Mononuclear cell (primary cell): ENCODE measurements at regions not wholly inside any gene's neighbourhood (a gene's known extent, or its start where the extent isn't known, plus 50 kb on each side); places are given as distances from the start of the nearest gene placed in this dataset.

Experiments
- H3K27me3 ChIP-seq: 2 replicates; pipeline ENCODE4 v1.6.0; 2011; ENCODE audit warnings: low read length, control low read depth; ENCODE audit not compliant: insufficient read depth
- H3K4me1 ChIP-seq: 2 replicates; pipeline ENCODE4 v1.5.1; 2011; ENCODE audit warnings: mild to moderate bottlenecking, low read length, control low read depth; ENCODE audit not compliant: insufficient read depth
- H3K4me3 ChIP-seq: 2 replicates; pipeline ENCODE4 v1.5.1; 2011; ENCODE audit warnings: mild to moderate bottlenecking, low read length, moderate library complexity
- H3K9me3 ChIP-seq: 2 replicates; pipeline ENCODE4 v1.5.1; 2011; ENCODE audit warnings: low read depth, mild to moderate bottlenecking, control low read depth, low read length

DNA sequence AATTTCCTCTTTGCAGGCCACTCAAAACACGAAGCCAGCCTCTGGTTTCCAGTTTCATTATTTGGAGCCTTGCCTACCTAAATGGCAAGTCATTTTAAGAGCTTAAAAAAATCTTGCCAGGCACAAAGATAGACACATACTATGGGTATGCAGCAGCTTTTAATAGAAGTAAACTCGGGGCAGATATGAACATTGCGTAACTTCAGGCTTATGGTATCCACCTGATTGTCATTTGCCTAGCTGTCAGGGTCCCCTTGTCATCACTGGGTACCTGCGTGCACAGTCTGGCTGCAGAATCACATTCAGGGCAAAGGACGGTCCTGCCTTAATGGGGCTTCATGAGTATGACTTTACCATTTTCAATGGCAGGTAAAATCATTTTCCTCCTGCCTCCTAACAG lies 466.1 kb upstream of the NRP1 start:
- Histone ChIP-seq H3K4me1 (no peaks in the 10 kb centered on the region), H3K27me3 (no peaks in the 10 kb centered on the region), H3K9me3 (no peaks in the 10 kb centered on the region)

DNA sequence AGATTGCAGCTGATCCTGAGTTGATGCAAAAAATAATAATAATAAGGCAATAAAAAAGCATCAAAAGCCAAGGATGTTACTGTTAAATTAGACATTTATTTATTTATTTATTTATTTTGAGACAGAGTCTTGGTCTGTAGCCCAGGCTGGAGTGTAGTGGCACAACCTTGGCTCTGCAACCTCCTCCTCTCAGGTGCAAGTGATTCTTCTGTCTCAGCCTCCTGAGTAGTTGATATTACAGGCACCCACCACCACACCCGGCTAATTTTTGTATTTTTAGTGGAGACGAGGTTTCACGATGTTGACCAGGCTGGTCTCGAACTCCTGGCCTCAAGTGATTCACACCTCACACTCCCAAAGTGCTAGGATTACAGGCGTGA lies 465.5 kb upstream of the NRP1 start:
- Histone ChIP-seq H3K9me3 (no peaks in the 10 kb centered on the region), H3K4me3 (no peak overlapping the region), H3K27me3 (no peaks in the 10 kb centered on the region), H3K4me1 (no peaks in the 10 kb centered on the region)

More for the DNA sequence above, 466.1 kb upstream of the NRP1 start:
- H3K4me3 ChIP-seq, result no peak overlapping the region

DNA sequence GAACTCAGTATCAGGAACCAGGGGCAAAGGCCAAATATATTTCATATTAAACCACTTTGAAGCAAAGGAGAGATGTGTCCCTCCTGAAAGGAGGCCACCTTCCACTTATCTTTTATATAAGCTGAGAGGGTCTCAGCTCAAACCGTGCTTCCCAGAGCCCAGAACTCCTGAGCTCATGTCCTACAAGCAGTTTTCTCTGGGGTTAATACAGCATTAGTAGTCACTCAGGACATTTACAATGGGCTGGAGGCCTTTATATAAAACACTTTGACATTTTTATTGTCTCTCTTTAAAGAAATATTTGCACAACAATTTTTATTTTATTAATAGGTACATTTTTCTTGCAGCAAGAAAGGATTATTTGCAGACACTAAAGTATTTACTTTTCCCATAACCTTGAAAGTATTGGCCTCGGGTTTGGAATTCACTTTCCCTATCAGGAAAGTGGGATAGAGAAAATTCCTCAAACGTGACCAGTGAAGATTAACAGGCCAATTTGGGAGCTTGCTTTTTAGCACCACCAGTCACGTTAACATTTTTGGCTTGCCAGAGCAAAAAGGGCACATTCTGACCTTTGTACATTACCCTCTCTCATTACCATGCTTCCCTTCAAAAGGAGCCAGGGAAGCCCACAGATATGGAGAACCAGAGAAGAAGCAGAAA lies 464.9 kb upstream of the NRP1 start:
- Histone ChIP-seq H3K9me3 (no peaks in the 10 kb centered on the region), H3K27me3 (no peaks in the 10 kb centered on the region), H3K4me1 (peaks cover 5% of the 10 kb centered on the region), H3K4me3 (no peak overlapping the region)

DNA sequence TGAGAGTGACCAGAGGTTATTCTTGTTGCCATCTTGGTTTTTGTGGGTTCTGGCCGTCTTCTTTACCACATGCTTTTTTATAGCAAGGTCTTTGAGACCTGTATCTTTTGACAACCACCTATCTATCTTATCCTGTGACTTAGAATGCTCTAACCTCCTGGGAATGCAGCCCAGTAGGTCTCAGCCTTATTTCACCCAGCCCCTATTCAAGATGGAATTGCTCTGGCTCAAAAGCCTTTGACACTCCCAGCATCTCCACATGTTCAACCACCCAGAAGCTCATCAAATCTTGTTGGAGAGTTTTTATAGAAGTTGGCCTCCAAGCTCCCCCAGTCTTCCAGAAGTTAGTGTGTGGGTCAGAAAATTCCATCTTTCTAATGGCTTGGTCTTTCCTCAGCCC lies 464.3 kb upstream of the NRP1 start:
- Histone ChIP-seq H3K4me1 (peaks cover 5% of the 10 kb centered on the region), H3K27me3 (no peaks in the 10 kb centered on the region), H3K4me3 (no peak overlapping the region), H3K9me3 (no peaks in the 10 kb centered on the region)

DNA sequence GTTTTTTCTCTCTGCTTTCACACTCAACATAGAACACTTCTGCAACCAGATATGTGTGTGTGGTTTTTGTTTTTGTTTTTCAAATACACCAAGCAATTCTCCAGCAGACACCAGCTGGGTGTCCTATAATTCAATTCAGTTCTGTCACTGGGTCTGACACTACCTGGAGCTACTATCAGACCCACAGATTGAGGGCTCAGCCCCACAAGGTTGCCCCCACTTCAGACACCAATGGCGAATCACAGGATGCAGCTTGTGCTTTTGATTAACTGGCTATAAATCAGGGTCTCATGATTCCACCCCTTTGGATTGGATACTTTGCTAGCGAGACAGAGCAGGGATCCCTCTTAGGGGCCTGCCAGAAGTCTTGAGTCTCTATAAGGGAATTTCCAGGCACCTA lies 462.2 kb upstream of the NRP1 start:
- Histone ChIP-seq H3K4me1 (peaks cover 5% of the 10 kb centered on the region), H3K4me3 (no peak overlapping the region), H3K9me3 (no peaks in the 10 kb centered on the region), H3K27me3 (no peaks in the 10 kb centered on the region)

DNA sequence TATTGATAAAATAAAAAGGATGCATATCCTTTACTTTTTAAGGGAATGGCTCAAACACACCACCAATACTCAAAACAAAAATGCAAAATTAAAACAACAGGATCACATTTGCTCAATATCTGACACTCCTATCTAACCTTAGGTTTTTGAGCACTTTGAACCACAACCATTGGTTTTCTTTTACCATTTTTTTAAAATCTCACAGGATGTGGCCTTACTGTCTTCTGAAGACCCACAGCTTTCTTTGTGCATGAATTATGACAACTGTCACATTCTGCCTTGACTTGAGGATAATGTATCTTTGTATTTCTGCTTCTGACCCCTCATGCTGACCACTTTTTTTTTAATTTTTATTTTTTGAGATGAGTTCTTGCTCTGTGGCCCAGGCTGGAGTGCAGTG lies 461.1 kb upstream of the NRP1 start:
- H3K9me3 ChIP-seq, result no peaks in the 10 kb centered on the region
- no peak overlapping the region for H3K4me3 ChIP-seq
- H3K4me1 ChIP-seq, result peaks cover 5% of the 10 kb centered on the region
- H3K27me3 ChIP-seq, result no peaks in the 10 kb centered on the region

DNA sequence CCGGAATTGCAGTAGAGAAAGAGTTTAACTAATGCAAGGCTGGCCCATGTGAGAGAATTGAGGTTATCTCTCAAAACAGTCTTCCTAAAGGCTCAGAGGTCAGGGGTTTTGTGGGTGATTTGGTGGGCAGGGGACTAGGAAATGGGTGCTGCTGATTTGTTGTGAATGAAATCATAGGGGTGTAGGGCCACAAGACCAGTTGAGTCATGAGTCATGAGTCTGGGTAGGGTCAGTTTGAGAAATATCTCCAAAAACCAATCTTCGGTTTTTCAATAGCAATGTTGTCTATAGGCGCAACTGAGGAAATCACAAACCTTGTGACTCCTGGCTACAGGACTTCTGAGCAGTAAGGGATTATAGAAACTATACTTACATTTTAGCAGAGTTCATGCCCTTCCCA lies 460.0 kb upstream of the NRP1 start:
- H3K9me3 ChIP-seq, result no peaks in the 10 kb centered on the region

DNA sequence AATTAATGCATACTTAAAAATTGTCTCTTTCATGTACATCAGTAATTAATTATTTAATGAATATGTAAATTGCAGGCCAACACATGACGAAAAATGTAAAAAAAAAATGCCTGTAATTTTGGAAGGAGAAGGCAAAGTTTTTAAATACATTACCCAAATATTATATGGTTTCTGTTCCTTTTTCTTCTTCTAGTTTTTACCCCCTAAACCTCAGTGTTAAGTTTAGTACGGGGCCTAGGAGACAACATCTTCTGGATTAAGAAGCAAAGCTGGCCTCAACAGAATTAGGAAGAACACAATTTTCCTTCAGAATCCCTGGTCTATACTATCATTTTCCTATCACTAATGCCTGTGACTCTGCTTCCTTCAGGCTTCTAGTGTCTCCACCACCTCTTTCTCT lies 459.3 kb upstream of the NRP1 start:
- Histone ChIP-seq H3K4me1 (peaks cover 5% of the 10 kb centered on the region), H3K9me3 (no peaks in the 10 kb centered on the region), H3K27me3 (no peaks in the 10 kb centered on the region), H3K4me3 (no peak overlapping the region)

More for the DNA sequence above, 460.0 kb upstream of the NRP1 start:
- H3K27me3 ChIP-seq, result no peaks in the 10 kb centered on the region
- peaks cover 5% of the 10 kb centered on the region for H3K4me1 ChIP-seq
- H3K4me3 ChIP-seq, result no peak overlapping the region

DNA sequence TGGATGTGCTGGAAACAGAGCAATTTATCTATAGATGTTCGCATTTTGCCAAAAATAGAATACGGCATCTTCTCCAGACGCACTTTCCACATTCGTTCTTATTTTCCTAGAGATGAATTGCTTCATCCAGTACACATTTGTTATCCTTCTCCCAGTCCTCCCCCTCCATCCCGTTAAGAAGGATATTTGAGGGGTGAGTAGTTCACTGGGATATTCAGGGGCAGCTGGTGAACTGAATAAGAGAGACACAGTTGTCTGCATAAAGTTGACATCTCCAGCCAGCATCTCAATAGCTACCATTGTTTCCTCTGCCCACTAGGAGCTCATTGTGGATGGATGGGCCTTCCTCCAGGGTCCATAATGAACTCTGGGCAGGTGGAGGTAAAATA lies 456.8 kb upstream of the NRP1 start:
- Histone ChIP-seq H3K9me3 (no peaks in the 10 kb centered on the region), H3K27me3 (no peaks in the 10 kb centered on the region), H3K4me1 (peaks cover 5% of the 10 kb centered on the region), H3K4me3 (no peak overlapping the region)

DNA sequence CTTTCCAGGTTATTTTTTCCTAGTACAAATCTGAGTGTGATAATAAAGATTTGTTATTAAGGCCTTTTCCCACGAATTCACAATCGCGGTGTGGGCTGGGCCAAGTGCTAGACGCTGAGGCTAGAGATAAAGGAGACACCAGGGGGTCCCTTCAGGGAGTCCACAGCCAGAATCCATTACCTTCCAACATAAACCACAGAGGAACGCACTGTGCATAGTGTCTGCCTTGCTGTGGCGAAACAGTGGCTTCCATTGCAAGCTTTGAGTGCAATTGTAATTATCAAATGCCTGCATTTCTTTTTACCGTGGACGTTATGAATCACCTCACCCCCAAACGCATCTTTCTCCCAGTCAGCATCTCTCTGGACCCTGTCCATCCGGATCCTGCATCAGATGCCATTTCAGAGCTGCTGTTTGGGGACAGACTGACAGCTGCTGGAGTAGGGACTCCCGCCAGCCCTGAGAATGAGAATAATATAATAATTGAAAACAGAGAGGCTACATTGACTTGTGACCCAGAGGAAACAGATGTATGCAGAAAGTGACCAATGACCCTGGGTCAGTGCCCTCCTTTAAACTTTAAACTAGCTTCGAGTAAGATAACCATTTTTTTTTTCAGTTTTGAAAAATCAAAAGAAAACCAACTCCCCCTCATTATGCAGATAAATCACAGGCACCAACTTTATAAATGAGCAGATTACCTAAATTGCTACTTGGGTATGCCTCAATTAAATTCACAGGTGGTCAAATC lies 456.2 kb upstream of the NRP1 start:
- Histone ChIP-seq H3K4me1 (peaks cover 5% of the 10 kb centered on the region), H3K4me3 (no peak overlapping the region), H3K27me3 (no peaks in the 10 kb centered on the region), H3K9me3 (no peaks in the 10 kb centered on the region)

DNA sequence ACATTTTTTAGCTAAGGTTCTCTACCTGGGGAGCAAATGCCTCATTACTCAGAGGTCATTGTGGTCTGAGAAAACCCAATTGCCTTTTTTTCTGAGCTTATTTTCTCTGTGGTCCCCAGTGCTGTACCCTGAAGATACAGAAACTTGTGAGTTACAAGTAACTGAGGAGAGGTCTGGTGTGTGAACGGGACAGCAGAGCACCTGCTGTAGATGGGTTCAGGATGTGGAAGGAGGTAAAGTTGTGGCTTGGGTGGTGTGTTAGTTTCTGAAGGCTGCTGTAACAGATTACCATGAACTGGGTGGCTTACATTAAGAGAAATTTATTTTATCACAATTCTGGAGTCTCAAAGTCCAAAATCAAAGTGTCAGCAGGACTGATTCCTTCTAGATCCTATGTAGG lies 449.1 kb upstream of the NRP1 start:
- Histone ChIP-seq H3K9me3 (no peaks in the 10 kb centered on the region), H3K27me3 (no peaks in the 10 kb centered on the region), H3K4me1 (no peaks in the 10 kb centered on the region), H3K4me3 (no peak overlapping the region)

DNA sequence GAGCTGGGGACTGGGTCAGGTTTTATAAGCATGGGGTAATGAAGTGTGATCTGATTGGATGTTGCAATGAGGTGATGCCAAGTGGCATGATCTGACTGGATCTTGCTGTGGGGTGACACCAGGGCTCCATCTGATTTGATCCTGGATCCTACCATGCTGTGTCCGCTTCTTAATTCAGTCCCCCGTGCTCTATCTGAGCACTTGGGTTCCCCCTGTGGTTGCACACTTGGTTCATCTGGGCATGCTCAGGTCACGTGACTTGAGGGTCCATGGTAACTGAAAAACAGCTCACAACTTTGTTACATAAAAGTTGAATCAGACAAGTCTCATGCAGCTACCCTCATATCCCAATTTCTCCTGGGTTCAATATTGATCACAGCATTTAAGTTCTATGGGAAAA lies 448.6 kb upstream of the NRP1 start:
- H3K4me3 ChIP-seq, result no peak overlapping the region
- no peaks in the 10 kb centered on the region for H3K27me3 ChIP-seq
- no peaks in the 10 kb centered on the region for H3K4me1 ChIP-seq
- H3K9me3 ChIP-seq, result no peaks in the 10 kb centered on the region

DNA sequence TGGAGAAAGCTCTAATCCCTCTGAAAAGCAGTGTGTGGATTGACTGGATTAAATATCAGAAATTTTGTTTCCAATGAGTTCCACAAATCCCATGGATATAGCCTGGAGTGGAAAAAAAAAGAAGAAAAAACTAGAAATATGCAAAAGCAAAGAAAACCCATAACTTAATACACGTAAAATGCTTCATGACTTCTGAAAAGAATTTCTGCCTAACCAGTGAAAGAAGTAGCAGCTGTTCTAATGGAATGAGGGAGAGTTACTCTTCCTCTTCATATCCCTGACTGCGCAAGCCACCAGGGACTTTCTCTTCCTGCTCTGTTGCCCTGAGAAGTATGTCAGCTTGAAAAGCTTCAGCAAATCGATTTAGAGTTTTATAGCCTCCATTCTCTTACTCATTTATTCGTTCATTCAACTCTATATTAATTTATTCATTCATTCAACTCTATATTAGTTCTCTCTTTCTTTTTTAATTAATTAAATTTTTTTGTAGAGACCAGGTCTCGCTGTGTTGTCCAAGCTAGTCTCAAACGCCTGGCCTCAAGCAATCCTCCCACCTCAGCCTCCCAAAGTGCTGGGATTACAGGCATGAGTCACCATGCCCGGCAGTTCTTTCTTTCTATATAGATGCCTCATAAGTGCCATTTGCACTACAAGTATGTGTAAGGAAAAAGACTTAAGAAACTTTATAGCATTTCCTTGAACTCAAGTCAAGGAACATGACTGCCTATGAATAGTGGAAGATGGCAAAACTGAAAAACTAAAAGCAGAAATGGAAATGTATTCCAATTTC lies 447.3 kb upstream of the NRP1 start:
- H3K4me1 ChIP-seq, result no peaks in the 10 kb centered on the region
- H3K27me3 ChIP-seq, result no peaks in the 10 kb centered on the region
- H3K9me3 ChIP-seq, result no peaks in the 10 kb centered on the region
- no peak overlapping the region for H3K4me3 ChIP-seq

DNA sequence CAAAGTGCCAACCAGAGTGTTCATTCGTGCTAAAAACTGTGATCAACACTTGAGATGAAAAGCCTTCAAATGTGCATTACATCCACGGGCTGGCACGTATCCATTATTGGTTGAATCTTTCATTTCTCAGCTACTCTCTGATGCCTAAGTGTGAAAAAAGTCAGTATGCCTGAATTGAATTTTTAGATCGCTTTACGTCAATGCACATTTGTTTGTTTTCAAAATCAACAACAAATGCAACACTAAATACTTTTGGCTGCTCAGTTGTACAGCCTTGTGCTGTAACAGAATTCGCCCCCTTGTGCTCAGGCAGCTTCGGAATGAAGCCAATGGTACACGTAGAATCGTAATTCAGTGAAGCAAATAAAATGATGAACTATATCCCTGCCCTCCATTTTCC lies 446.5 kb upstream of the NRP1 start:
- Histone ChIP-seq H3K4me3 (no peak overlapping the region), H3K27me3 (no peaks in the 10 kb centered on the region), H3K4me1 (no peaks in the 10 kb centered on the region), H3K9me3 (no peaks in the 10 kb centered on the region)

DNA sequence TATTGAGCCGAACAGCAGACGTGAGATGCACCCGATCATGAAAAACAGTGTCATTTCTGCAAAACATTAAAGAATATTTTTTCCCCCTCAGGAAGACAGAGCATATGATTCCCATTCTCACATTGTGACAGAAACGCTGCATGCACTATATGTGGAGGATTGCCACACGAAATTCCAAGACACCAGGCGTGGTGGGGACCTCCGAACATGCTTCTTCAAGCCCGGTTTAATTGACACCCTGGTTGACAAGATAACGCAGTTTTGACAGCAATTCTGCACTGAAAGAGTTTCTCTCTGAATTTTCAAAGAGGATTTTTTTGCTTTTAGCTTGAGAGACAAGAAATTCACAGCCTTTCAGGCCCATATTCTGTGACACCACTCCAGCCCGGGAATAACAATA lies 442.8 kb upstream of the NRP1 start:
- Histone ChIP-seq H3K4me3 (no peak overlapping the region), H3K27me3 (no peaks in the 10 kb centered on the region), H3K4me1 (peaks cover 13% of the 10 kb centered on the region), H3K9me3 (no peaks in the 10 kb centered on the region)
